CD4-positive, alpha-beta T cell treated with Interleukin-4 for 1 hour (primary cell): ENCODE measurements at regions not wholly inside any gene's neighbourhood (a gene's known extent, or its start where the extent isn't known, plus 50 kb on each side); places are given as distances from the start of the nearest gene placed in this dataset.

Experiments used
- DNase-seq, 2 donors: peaks; one replicate each; pipeline ENCODE4 v3.0.0-alpha.2; 2020 to 2022

DNA sequence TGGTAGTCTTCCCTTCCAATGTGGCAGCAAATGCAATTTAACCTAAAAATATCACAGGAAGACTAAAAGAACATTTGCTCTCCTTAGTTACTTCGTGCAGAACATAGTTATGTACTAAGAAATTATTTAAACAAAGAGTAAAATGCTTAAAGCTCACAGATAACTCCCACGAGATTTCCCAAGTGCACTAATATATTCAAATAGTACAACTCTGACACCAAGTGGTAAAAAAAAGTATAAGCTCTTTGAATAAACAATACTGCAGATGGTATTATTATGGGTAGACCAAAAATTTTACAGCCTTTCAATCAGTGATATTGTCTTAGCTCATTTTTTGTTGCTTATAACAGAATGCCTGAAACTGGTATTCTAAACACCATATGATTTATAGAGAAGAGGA is 52.8 kb upstream of the FILIP1 start:
- DNase-seq, result peak in 1 of 2 donors; percentile 19

DNA sequence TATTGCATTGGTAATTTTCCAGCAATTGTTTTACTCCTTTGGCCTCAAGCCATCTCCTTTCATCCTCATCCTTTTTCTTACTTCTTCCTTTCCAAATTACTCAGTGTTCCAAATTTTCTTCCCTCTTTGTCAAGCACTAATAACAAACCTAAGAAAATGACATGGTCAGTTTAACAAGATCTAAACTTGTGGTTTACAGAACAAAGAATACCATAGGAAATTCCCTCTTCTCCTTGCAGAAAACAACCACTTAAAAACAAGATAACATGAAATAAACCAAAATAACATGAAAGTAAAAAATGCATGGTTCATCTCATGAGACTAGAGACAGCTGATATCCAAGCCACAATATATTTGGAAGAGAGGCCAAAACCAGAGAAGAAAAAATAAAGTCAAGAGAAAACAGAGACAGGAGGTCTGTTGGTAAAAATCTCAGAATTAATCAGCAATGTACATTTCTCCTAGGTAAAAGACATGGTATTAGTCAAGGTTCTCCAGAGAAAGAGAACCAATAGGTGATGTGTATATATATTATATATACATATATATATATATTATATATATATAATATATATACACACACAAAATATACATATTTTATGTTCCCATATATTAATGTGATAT is 51.0 kb upstream of the SENP6 start:
- no peak for DNase-seq

DNA sequence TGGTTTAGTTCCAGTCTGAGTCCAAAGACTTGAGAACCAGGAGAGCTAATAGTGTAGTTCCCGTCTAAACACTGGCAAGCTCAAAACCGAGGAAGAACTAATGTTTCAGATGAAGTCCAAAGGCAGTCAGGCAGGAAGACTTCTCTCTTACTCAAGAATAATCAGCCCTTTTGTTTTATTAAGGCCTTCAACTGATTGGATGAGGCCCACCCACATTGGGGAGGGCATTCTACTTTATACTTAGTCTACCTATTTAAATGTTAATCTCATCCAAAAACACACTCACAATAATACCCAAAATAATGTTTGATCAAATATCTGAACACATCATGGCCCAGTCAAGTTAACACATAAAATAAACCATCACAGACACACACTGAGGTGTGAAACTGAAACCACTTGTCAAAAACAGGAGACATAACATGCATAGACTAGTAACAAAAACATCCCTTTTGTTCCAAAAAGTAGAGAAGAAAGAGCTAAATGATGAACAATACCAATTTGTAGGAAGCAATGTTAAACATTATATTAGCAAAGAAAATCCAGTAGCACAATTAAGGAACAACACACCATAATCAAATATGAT is 50.2 kb upstream of the SENP6 start:
- DNase-seq, result peak in 1 of 2 donors; percentile 11
